ENCODE measurements at regions not wholly inside any gene's neighbourhood (a gene's known extent, or its start where the extent isn't known, plus 50 kb on each side); places are given as distances from the start of the nearest gene placed in this dataset.
"Not testable (repeated sequence)": the region's sequence is repeated elsewhere in the genome, so short reads cannot be mapped to it uniquely, and the experiment has no call there.

- no peak for DNase-seq
These were observed 144.3 kb downstream of the FCRL5 start for GRCh38 chr1:157407917-157408525.

- DNase-seq = no peak
These were observed 144.9 kb downstream of the FCRL5 start for GRCh38 chr1:157407367-157407766.

- DNase-seq = no peak
These were observed 146.7 kb downstream of the FCRL5 start for GRCh38 chr1:157405662-157406061.

GRCh38 chr1:157404614-157405013 lies 147.7 kb downstream of the FCRL5 start:
- DNase-seq = no peak

- no peak for DNase-seq
These were observed 148.2 kb downstream of the FCRL5 start for GRCh38 chr1:157404063-157404501.

- DNase-seq = no peak
These were observed 148.7 kb downstream of the FCRL5 start for GRCh38 chr1:157403608-157404007.

- no peak for DNase-seq
These were observed 149.1 kb downstream of the FCRL5 start for GRCh38 chr1:157403203-157403602.

GRCh38 chr1:157400766-157401165 lies 151.5 kb downstream of the FCRL5 start:
- no peak for DNase-seq

GRCh38 chr1:157399984-157400382 lies 152.3 kb downstream of the FCRL5 start:
- DNase-seq = no peak

GRCh38 chr1:157399343-157399983 lies 152.9 kb downstream of the FCRL5 start:
- no peak for DNase-seq

- DNase-seq = no peak
These were observed 161.7 kb downstream of the FCRL5 start for GRCh38 chr1:157390651-157391050.

- DNase-seq = no peak
These were observed 164.3 kb downstream of the FCRL5 start for GRCh38 chr1:157388057-157388456.

GRCh38 chr1:157384258-157384657 lies 168.1 kb downstream of the FCRL5 start:
- DNase-seq = no peak

GRCh38 chr1:157382351-157382750 lies 170.0 kb downstream of the FCRL5 start:
- no peak for DNase-seq

GRCh38 chr1:157380523-157380922 lies 171.8 kb downstream of the FCRL5 start:
- DNase-seq = no peak

- DNase-seq = not testable (repeated sequence)
These were observed 175.0 kb downstream of the FCRL5 start for GRCh38 chr1:157377280-157377713.

GRCh38 chr1:157376681-157377080 lies 175.6 kb downstream of the FCRL5 start:
- no peak for DNase-seq

GRCh38 chr1:157372311-157372710 lies 180.0 kb downstream of the FCRL5 start:
- not testable (repeated sequence) for DNase-seq

GRCh38 chr1:157371826-157372225 lies 180.5 kb downstream of the FCRL5 start:
- no peak for DNase-seq

- DNase-seq = no peak
These were observed 181.1 kb downstream of the FCRL5 start for GRCh38 chr1:157371221-157371620.

- DNase-seq = no peak
These were observed 181.6 kb downstream of the FCRL5 start for GRCh38 chr1:157370698-157371097.

GRCh38 chr1:157369808-157370521 lies 182.3 kb downstream of the FCRL5 start:
- no peak for DNase-seq

- DNase-seq = not testable (repeated sequence)
These were observed 183.4 kb downstream of the FCRL5 start for GRCh38 chr1:157368941-157369340.

- DNase-seq = no peak
These were observed 184.0 kb downstream of the FCRL5 start for GRCh38 chr1:157368363-157368762.
